ENCODE measurements at regions not wholly inside any gene's neighbourhood (a gene's known extent, or its start where the extent isn't known, plus 50 kb on each side); places are given as distances from the start of the nearest gene placed in this dataset.

DNA sequence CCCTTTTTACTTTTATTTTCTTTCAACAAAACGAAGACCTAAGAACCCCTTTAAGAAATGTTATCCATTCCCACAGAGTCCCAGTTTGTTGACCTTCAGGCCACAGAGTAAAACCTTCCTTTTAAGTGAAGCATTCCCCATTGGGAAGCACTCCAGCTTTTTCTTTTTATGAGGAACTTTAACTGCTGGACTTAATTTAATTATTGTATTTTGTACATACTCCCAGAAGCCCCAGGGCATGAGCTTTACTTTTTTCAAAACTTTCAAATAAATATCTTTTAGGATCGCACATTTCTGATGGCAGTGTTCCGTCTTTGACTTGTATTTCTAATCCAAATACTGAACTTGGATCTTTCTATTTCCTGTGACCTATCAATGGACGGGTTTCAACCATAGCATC is 68.9 kb downstream of the ZIC5 start:
- intact Hi-C loops (cut with micrococcal nuclease), result loop anchor here (5.0 kb wide), 2 partner anchors 65 to 330 kb away; no protein-coding TSS in a partner anchor
- Mint-ChIP-seq H3K9me3 (no peaks in the 10 kb centered on the region), H3K36me3 (no peaks in the 10 kb centered on the region), H3K27ac (no peak overlapping the region), H3K4me1 (ENCODE audit: low read depth) (no peaks in the 10 kb centered on the region), H3K27me3 (peaks cover 33% of the 10 kb centered on the region), H3K4me3 (no peak overlapping the region)
- ChIA-PET POLR2A (no interaction called here), CTCF (interaction anchor here (0.8 to 4.9 kb wide), 3 partner anchors 9 to 331 kb away, joined by 3 to 37 read pairs (median 20); no protein-coding TSS in a partner anchor)
- DNase-seq, result no peak

DNA sequence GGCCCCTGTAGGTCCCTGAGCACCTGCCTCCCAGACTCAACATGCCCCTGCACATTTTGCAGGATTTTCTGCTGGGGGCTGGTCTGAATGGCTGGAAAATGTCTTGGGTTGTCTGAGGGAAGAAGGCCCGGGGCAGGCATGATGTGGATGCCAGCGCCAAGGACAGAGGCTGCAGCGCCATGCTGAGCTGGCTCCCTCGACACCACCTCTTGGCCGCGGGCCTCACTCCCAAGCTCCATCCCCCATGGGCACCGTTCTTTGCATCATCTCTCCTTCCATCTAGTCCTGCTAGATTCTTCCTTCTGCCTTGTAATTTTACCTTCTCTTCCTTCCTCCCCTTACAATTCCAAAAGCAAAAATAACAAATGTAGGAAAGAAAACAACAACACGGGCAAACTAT is 70.6 kb downstream of the ZIC5 start:
- no peak overlapping the region for H3K4me3 Mint-ChIP-seq
- intact Hi-C loops (cut with micrococcal nuclease), result loop anchor here (5.0 kb wide), 2 partner anchors 66 to 331 kb away; no protein-coding TSS in a partner anchor
- H3K27ac Mint-ChIP-seq, result no peak overlapping the region

DNA sequence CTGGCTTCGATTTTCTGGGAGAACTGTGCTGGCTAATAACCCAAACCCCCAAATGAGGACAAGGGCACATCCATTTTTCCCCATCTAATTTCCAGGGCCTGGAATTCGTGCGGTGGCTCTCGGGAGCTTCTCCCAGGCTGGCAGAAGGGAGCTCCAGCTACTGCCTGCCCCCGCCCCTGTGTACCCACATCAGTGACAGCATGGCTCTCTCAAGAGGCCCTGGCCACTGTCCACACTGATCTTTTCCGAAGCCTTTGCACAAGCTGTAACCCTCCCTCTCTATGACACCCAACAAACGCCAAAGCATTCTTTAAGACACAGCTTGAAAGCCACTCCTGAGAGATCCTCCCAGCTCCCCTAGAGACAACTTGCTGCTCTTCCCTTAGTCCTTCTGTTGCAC is 73.1 kb downstream of the ZIC5 start:
- no peak overlapping the region for H3K27ac Mint-ChIP-seq
- DNase-seq, result no peak
- H3K27me3 Mint-ChIP-seq, result peaks cover 50% of the 10 kb centered on the region
- peaks cover 7% of the 10 kb centered on the region for H3K4me1 Mint-ChIP-seq (ENCODE audit: low read depth)
- H3K36me3 Mint-ChIP-seq, result no peaks in the 10 kb centered on the region
- no peaks in the 10 kb centered on the region for H3K9me3 Mint-ChIP-seq
- CTCF ChIA-PET, result interaction anchor here (0.6 to 4.9 kb wide), 15 partner anchors 10 to 624 kb away, joined by 3 to 27 read pairs (median 4); no protein-coding TSS in a partner anchor
- intact Hi-C loops (cut with micrococcal nuclease), result loop anchor here (5.0 to 10.0 kb wide), 2 partner anchors 241 to 454 kb away; no protein-coding TSS in a partner anchor
- H3K4me3 Mint-ChIP-seq, result no peak overlapping the region
- POLR2A ChIA-PET, result interaction anchor here (0.8 kb wide), 1 partner anchor 9 kb away, joined by 3 read pairs; no protein-coding TSS in a partner anchor

More for the DNA sequence above, 70.6 kb downstream of the ZIC5 start:
- no peak for DNase-seq
- H3K36me3 Mint-ChIP-seq, result no peaks in the 10 kb centered on the region
- peaks cover 43% of the 10 kb centered on the region for H3K27me3 Mint-ChIP-seq
- no peaks in the 10 kb centered on the region for H3K9me3 Mint-ChIP-seq
- no peaks in the 10 kb centered on the region for H3K4me1 Mint-ChIP-seq (ENCODE audit: low read depth)
- ChIA-PET POLR2A (no interaction called here), CTCF (interaction anchor here (0.7 to 4.9 kb wide), 20 partner anchors 9 to 687 kb away, joined by 3 to 37 read pairs (median 4); partner anchors contain the start of gene GGACT)

DNA sequence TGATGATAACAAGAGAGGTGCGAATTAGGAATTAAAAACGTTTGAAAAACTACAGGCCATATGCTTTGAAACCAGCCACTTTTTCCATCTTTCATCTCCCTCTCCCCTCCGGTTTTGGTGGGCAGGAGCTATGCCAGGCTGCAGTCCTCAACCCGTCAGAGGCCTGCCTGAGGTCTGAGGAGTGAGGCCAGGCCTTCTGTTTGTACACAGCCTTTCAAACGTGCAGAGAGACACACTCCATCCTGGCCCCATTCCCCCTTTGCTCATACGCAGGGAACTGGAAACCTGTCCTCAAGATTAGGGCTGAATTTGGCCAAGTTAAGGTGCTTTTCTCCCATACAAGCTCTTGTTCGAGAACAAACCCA is 74.5 kb downstream of the ZIC5 start:
- H3K4me3 Mint-ChIP-seq, result no peak overlapping the region
- intact Hi-C loops (cut with micrococcal nuclease), result loop anchor here (5.0 to 10.0 kb wide), 2 partner anchors 240 to 452 kb away; no protein-coding TSS in a partner anchor
- DNase-seq, result no peak
- CTCF ChIA-PET, result interaction anchor here (0.5 to 3.3 kb wide), 5 partner anchors 21 to 618 kb away, joined by 3 to 19 read pairs (median 4); no protein-coding TSS in a partner anchor
- H3K4me1 Mint-ChIP-seq (ENCODE audit: low read depth), result peaks cover 9% of the 10 kb centered on the region
- H3K27me3 Mint-ChIP-seq, result peaks cover 45% of the 10 kb centered on the region
- POLR2A ChIA-PET, result no interaction called here
- H3K36me3 Mint-ChIP-seq, result no peaks in the 10 kb centered on the region
- no peak overlapping the region for H3K27ac Mint-ChIP-seq
- H3K9me3 Mint-ChIP-seq, result no peaks in the 10 kb centered on the region

DNA sequence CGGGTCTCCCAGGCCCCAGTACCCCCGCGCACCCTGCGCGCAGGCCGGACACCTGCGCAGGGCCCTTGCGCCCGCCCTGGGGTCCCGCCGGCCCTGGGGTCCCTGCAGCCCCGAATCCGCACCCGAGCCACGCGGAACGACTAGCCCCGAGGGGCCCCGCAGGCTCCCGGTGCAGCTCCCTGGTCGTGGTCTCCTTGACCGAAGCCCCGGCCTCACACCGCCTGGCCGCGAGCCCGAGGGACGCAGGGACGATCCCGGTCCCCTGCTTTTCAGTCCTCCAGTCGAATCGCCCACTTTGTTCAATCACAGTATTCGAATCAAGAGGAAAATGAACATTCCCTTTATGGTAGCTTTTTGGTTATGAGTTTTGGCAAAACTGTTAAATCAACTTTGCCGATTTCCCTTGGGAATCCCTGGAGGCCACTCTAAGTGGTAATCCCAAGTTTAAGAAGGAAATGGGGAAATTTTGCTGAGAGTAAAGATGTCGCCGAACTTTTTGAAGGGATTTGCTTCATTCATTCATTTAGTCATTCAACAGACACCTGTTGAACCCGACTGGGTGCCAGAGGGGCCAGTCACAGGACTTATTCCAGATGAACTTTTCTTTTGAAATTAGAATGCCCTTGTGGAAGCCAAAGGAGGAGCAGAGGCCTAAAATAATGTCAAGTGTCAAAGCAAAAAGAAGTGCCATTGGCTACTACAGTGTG is 75.0 kb downstream of the ZIC5 start:
- DNase-seq, result no peak
- Mint-ChIP-seq H3K27ac (no peak overlapping the region), H3K9me3 (no peaks in the 10 kb centered on the region), H3K4me1 (ENCODE audit: low read depth) (peaks cover 9% of the 10 kb centered on the region), H3K27me3 (peaks cover 43% of the 10 kb centered on the region), H3K36me3 (no peaks in the 10 kb centered on the region), H3K4me3 (no peak overlapping the region)
- CTCF ChIA-PET, result interaction anchor here (0.5 to 3.3 kb wide), 4 partner anchors 22 to 618 kb away, joined by 3 to 19 read pairs (median 4); no protein-coding TSS in a partner anchor
- intact Hi-C loops (cut with micrococcal nuclease), result loop anchor here (5.0 to 10.0 kb wide), 2 partner anchors 239 to 452 kb away; no protein-coding TSS in a partner anchor
- POLR2A ChIA-PET, result no interaction called here

DNA sequence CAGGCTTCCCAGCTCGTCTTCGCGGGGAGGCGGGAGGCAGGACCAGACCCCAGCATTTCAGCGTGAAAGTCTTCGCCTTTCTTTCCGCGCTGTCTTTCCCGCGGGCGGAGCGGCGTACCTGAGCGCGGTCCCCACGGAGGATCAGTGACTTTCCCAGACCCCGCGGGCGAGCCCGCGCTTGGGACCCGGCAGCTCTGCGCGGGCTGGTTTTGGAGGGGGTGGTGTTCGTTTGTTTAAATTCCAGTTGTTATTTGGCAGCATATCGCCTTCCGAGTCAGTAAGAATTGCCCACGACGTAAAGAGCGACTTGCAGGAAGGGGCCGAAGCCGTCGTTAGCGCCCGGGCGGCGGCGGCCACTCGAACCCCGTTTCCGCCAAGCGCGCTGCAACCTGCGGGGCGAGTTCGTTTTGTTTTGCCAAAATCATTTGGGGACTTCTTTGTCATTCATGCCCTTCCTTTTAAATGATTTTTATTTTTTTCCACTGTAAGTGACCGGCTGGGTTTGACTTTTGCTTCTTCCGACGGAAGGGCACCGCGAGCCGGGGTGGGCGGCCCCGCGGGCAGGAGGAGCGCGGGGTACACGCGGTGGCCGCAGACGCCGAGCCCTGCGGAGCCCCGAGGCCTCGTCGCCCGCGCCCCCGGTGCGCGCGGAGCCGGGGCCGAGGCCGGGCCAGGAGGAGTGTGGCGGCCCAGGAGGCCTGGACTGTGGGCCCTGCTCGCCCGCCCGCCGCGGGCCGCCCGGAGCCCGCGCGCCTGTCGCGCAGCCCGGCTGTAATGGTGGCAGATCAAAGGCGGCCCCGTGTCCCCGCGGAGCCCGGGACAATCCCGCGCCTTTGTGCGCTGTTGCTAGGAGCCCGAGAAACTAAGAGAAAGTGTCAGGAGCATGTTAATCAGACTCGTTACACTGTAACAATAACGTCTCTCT is 75.9 kb downstream of the ZIC5 start:
- intact Hi-C loops (cut with micrococcal nuclease), result loop anchor here (5.0 to 10.0 kb wide), 2 partner anchors 238 to 451 kb away; no protein-coding TSS in a partner anchor
- peaks cover 41% of the 10 kb centered on the region for H3K27me3 Mint-ChIP-seq
- CTCF ChIA-PET, result interaction anchor here (1.5 to 3.3 kb wide), 2 partner anchors 237 to 239 kb away, joined by 4 to 19 read pairs; no protein-coding TSS in a partner anchor

DNA sequence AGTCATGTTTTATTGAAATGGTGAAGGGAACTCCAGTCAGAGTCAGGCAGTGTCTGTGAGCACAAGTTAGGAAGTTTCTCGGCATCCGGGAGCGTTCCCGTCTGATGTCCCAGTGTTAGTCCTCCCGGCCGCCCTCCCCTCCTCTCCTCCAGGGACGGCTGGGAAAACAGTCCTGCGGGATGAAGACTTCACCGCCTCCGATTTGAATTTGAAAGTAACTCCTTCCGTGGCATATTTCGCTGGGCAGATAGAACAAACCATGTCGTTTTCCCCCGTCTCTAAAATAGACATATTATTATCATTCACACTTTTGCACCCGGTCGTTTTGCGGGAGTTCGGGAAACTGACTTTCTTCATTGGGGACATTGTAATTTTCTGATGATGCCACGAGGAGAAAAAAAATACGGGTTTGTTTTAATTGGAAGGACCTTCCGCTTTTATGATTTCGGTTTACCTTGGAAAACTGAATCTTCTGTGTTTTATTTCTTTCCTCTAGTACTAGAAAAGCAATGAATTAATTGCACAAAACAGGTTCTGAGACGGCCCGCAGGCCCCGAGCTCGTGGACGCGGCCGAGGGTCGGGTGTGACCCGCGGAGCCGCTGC is 76.6 kb downstream of the ZIC5 start:
- peaks cover 36% of the 10 kb centered on the region for H3K27me3 Mint-ChIP-seq
- H3K4me1 Mint-ChIP-seq (ENCODE audit: low read depth), result peaks cover 9% of the 10 kb centered on the region

More for the DNA sequence above, 75.9 kb downstream of the ZIC5 start:
- no peak for DNase-seq
- no peaks in the 10 kb centered on the region for H3K36me3 Mint-ChIP-seq
- H3K9me3 Mint-ChIP-seq, result no peaks in the 10 kb centered on the region
- no peak overlapping the region for H3K27ac Mint-ChIP-seq
- peaks cover 9% of the 10 kb centered on the region for H3K4me1 Mint-ChIP-seq (ENCODE audit: low read depth)
- H3K4me3 Mint-ChIP-seq, result peak overlapping the region; percentile 59
- POLR2A ChIA-PET, result no interaction called here

DNA sequence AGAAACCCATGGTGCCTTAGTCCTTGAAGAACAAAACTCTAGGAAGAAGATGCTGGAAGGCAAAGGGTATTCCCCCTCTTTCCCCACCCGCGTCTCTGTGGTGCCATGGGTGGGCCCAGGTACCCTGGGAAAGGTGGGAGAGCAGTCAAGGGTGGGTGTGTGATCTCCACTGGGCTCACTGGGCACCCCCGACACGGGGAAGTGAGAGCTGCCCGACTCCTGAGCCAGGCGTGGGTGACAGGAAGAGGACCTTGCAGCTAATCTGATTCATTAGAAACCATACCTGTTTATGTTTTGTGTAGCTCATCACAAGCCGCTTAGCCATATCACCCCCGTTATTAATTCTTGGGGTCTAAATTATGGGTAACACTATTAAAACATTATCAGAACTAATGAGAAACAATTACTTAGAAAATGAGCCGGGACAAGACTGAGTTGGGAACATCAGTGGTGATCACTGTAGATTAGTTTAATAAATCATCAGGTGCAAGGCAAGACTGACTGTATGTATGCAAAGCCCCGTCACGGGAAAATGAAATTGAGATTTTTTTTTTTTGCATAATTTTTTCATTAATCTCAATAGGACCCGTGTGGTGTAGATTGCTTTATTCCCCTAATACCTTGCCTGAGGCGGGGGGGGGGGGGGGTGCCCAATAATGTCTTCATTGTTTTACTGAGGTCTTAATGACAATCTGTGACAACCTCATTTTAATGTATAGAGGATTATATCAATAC is 77.3 kb downstream of the ZIC5 start:
- ChIA-PET POLR2A (no interaction called here), CTCF (interaction anchor here (1.5 kb wide), 1 partner anchor 236 kb away, joined by 4 read pairs; no protein-coding TSS in a partner anchor)
- no peaks in the 10 kb centered on the region for H3K36me3 Mint-ChIP-seq
- peak overlapping the region; percentile 59 for H3K4me3 Mint-ChIP-seq
- peaks cover 9% of the 10 kb centered on the region for H3K4me1 Mint-ChIP-seq (ENCODE audit: low read depth)
- intact Hi-C loops (cut with micrococcal nuclease), result loop anchor here (10.0 kb wide), 1 partner anchor 449 kb away; no protein-coding TSS in a partner anchor
- no peaks in the 10 kb centered on the region for H3K9me3 Mint-ChIP-seq
- H3K27ac Mint-ChIP-seq, result no peak overlapping the region
- DNase-seq, result no peak
- peaks cover 35% of the 10 kb centered on the region for H3K27me3 Mint-ChIP-seq

More for the DNA sequence above, 76.6 kb downstream of the ZIC5 start:
- Mint-ChIP-seq H3K36me3 (no peaks in the 10 kb centered on the region), H3K9me3 (no peaks in the 10 kb centered on the region), H3K27ac (no peak overlapping the region), H3K4me3 (peak overlapping the region; percentile 59)
- ChIA-PET CTCF (interaction anchor here (1.5 kb wide), 1 partner anchor 237 kb away, joined by 4 read pairs; no protein-coding TSS in a partner anchor), POLR2A (no interaction called here)
- intact Hi-C loops (cut with micrococcal nuclease), result loop anchor here (5.0 to 10.0 kb wide), 2 partner anchors 238 to 450 kb away; no protein-coding TSS in a partner anchor
- DNase-seq, result no peak

DNA sequence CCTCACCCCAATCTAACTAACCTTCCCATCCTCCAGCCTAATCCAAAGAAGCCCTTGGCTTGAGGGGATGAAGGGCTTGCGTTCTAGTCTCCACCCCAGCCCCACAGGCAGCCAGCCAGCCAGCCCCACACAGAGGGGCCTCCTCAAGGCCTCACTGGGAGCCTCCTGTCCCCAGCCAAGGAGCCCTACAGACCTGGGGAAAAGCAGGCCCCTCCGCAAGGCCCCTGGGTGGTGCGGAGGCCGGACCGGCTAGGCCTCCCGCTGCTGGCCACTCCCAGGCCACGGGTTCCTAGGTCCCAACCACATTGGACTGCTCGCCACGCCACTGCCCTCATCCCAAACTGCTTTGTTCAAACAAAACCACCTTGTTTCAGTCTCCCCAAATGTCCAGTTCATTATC is 78.0 kb downstream of the ZIC5 start:
- peaks cover 9% of the 10 kb centered on the region for H3K4me1 Mint-ChIP-seq (ENCODE audit: low read depth)
- no peak overlapping the region for H3K27ac Mint-ChIP-seq
- ChIA-PET POLR2A (no interaction called here), CTCF (no interaction called here)
- no peak for DNase-seq
- H3K27me3 Mint-ChIP-seq, result peaks cover 28% of the 10 kb centered on the region
- no peaks in the 10 kb centered on the region for H3K36me3 Mint-ChIP-seq
- no peak overlapping the region for H3K4me3 Mint-ChIP-seq
- intact Hi-C loops (cut with micrococcal nuclease), result loop anchor here (10.0 kb wide), 1 partner anchor 449 kb away; no protein-coding TSS in a partner anchor
- H3K9me3 Mint-ChIP-seq, result no peaks in the 10 kb centered on the region

DNA sequence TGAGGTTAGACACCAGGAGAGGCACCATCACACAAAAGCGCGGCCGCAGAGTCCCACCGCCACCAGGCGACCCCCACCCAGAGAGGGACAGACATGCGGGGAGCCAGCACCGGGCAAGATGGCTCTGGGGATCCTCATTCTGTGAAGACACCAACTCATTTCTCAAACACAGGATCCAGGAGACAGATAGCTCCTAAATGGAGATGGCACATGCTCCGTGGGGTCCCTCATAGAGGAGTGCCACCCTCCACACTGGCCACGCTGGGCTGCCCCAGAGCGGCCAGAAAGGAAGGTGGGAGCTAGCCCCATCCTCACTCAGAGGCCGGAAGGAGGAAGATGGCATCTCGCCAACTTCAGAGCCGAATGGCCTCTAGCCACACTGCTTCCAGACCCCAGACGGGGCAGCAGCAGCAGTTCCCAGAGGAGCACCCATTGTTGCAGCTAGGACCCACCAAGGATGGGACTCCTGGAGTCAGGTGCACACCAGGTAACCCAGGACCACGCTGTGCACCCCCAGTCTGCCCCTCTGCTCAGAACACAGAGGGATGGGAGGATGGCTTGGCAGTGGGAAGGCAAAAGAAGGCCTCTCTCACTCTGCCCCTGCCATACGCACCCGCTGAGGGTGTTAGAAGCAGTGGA is 78.6 kb downstream of the ZIC5 start:
- intact Hi-C loops (cut with micrococcal nuclease), result loop anchor here (10.0 kb wide), 1 partner anchor 448 kb away; no protein-coding TSS in a partner anchor
- Mint-ChIP-seq H3K4me3 (no peak overlapping the region), H3K4me1 (ENCODE audit: low read depth) (peaks cover 9% of the 10 kb centered on the region), H3K36me3 (no peaks in the 10 kb centered on the region), H3K27me3 (peaks cover 26% of the 10 kb centered on the region), H3K27ac (no peak overlapping the region), H3K9me3 (no peaks in the 10 kb centered on the region)
- no peak for DNase-seq
- ChIA-PET CTCF (interaction anchor here (0.6 to 1.3 kb wide), 2 partner anchors 8 to 50 kb away, joined by 3 to 7 read pairs; no protein-coding TSS in a partner anchor), POLR2A (no interaction called here)

Data from activated CD4-positive, alpha-beta memory T cell treated with anti-CD3 and anti-CD28 coated beads for 36 hours (primary cell).